Heart left ventricle (tissue), 16 donors: ENCODE measurements at regions not wholly inside any gene's neighbourhood (a gene's known extent, or its start where the extent isn't known, plus 50 kb on each side); places are given as distances from the start of the nearest gene placed in this dataset.

ENCODE experiments used
- ATAC-seq, 4 donors: fragments of 200-7000 bp; cut with Tn5 transposase; one replicate each; pipeline ENCODE4 v1.9.1; 2020 to 2022; ENCODE audit warnings: moderate library complexity in 4 of 4, mild to moderate bottlenecking in 3 of 4, moderate number of reproducible peaks in 1 of 4
- DNase-seq, 5 donors: peaks; one replicate each; pipeline ENCODE4 v3.0.0-alpha.2; 2020
- H3K27ac ChIP-seq, 12 donors: fragments of 200-600 bp; sonication (generic) in 4 of 12; one replicate each; pipeline versions ENCODE4 v1.5.0 to v1.8.0; 2016 to 2022; ENCODE audit warnings: mild to moderate bottlenecking in 2 of 12
- H3K27me3 ChIP-seq, 9 donors: fragments of 200-600 bp; sonication (generic) in 2 of 9; one replicate each; pipeline versions ENCODE4 v1.5.1 to v1.8.0; 2016 to 2022; ENCODE audit warnings: mild to moderate bottlenecking in 3 of 9
- H3K36me3 ChIP-seq, 9 donors: fragments of 200-600 bp; sonication (generic) in 2 of 9; one replicate each; pipeline versions ENCODE4 v1.5.0 to v1.8.0; 2018 to 2022; ENCODE audit warnings: mild to moderate bottlenecking in 2 of 9
- H3K4me1 ChIP-seq, 12 donors: fragments of 200-600 bp; sonication (generic) in 4 of 12; one replicate each; pipeline versions ENCODE4 v1.5.0 to v1.8.0; 2016 to 2022; ENCODE audit warnings: mild to moderate bottlenecking in 3 of 12
- H3K4me3 ChIP-seq, 12 donors: fragments of 200-600 bp; sonication (generic) in 4 of 12; one replicate each; pipeline versions ENCODE4 v1.5.0 to v1.8.0; 2017 to 2022; ENCODE audit warnings: mild to moderate bottlenecking in 9 of 12, moderate library complexity in 4 of 12
- H3K9me3 ChIP-seq, 12 donors: fragments of 200-600 bp; sonication (generic) in 4 of 12; one replicate each; pipeline versions ENCODE4 v1.5.0 to v1.8.0; 2016 to 2022; ENCODE audit warnings: mild to moderate bottlenecking in 1 of 12
- CTCF ChIP-seq, 12 donors: fragments of 200-600 bp; sonication (generic) in 4 of 12; IDR thresholded peaks; one replicate each; pipeline versions ENCODE4 v1.5.0 to v1.8.0; 2018 to 2022; ENCODE audit warnings: antibody characterized with exemption in 12 of 12, mild to moderate bottlenecking in 5 of 12
- POLR2A ChIP-seq, 2 donors: fragments of 450-650 bp; IDR thresholded peaks; one replicate each; pipeline ENCODE4 v1.6.1; 2017; ENCODE audit warnings: antibody characterized with exemption in 2 of 2, mild to moderate bottlenecking in 2 of 2, moderate library complexity in 2 of 2
- WGBS, 4 donors: extraction: QIAGEN DNeasy Blood & Tissue Kit in 2 of 4; methylation state at CpG; one replicate each; pipeline versions ENCODE4 v1.1.5 to v1.1.7; 2013 to 2018; 5-methylcytosine and 5-hydroxymethylcytosine counted together
- intact Hi-C, 10 donors: fragments of 100-400 bp; cut with DNase I; formaldehyde crosslinking; loops; one replicate each; pipeline versions ENCODE4 v1.11.1 to v1.14.2; 2022
- donor health status: ischemic (EF 13 %, LVEDD 7.1; RV severe dilation, severe dysfunction).
- donor health status: healthy with polysubstance abuse.
- donor health status: DM: no; HTN: yes; CAD: no.
- donor health status: DM: no; HTN: no; CAD: no.
- donor health status: ischemic (EF 25% LVEDD 6.9; RV normal size, moderate dysfunction).
- donor health status: ischemic (EF 25% LVEDD 5.7; RV mildly dilated, moderate dysfunction).
- donor health status: healthy.
- donor health status: DM: yes; HTN: yes; CAD: no.
- donor health status: ischemic (EF 35%, LVEDD 5.7; RV mildly dilated, moderate dysfunction).
- donor health status: nonischemic (EF 11% LVEDD 7.7; RV severe dilation, severe dysfunction).
- donor health status: DM: yes; HTN: yes; CAD: no.
- donor health status: PGD.
- donor health status: ischemic (EF 29% LVEDD 5.4; RV normal size, mild dysfunction).
- donor health status: nonischemic (EF 23%, LVEDD 6.1; RV moderate dilation, normal function).

- DNase-seq (no peak), ATAC-seq (no peak)
- Histone ChIP-seq H3K4me3 (no peak overlapping the region), H3K4me1 (peaks cover 0 to 14% (median 3%) of the 10 kb centered on the region in 12 donors), H3K9me3 (peaks cover 0 to 11% (median 0%) of the 10 kb centered on the region in 12 donors), H3K27ac (no peak overlapping the region), H3K36me3 (no peaks in the 10 kb centered on the region), H3K27me3 (no peaks in the 10 kb centered on the region)
- TF ChIP-seq CTCF (IDR thresholded peaks at IDR 0.05): no peak
- TF ChIP-seq POLR2A (IDR thresholded peaks at IDR 0.05): no peak
- 85 to 97% (median 91%) methylated on average over 2 of the region's 2 CpGs for WGBS, 4 donors
- intact Hi-C loops: no loop called here
These were observed 55.7 kb upstream of the ABCC4 start for GRCh38 chr13:95356916-95357315.

- Histone ChIP-seq H3K4me1 (peaks cover 0 to 14% (median 3%) of the 10 kb centered on the region in 12 donors), H3K27me3 (no peaks in the 10 kb centered on the region), H3K9me3 (peaks cover 0 to 12% (median 0%) of the 10 kb centered on the region in 12 donors), H3K36me3 (no peaks in the 10 kb centered on the region), H3K27ac (no peak overlapping the region), H3K4me3 (no peak overlapping the region)
- intact Hi-C loops: no loop called here
- TF ChIP-seq CTCF (IDR thresholded peaks at IDR 0.05) (no peak), POLR2A (IDR thresholded peaks at IDR 0.05) (no peak)
- 76 to 84% (median 80%) methylated on average over 4 of the region's 4 CpGs for WGBS, 4 donors
- DNase-seq: no peak
- ATAC-seq: no peak
These were observed 56.6 kb upstream of the ABCC4 start for GRCh38 chr13:95357875-95358274.

- DNase-seq (no peak), ATAC-seq (no peak)
- no peak overlapping the region for H3K4me3 ChIP-seq
- WGBS, 4 donors: 56 to 65% (median 58%) methylated on average over 3 of the region's 3 CpGs
- no peak for TF ChIP-seq CTCF (IDR thresholded peaks at IDR 0.05)
- no peak for TF ChIP-seq POLR2A (IDR thresholded peaks at IDR 0.05)
- no peaks in the 10 kb centered on the region for H3K27me3 ChIP-seq
- intact Hi-C loops: no loop called here
- H3K4me1 ChIP-seq: peaks cover 0 to 7% (median 0%) of the 10 kb centered on the region in 12 donors
- H3K9me3 ChIP-seq: peaks cover 0 to 20% (median 4%) of the 10 kb centered on the region in 12 donors
- no peaks in the 10 kb centered on the region for H3K36me3 ChIP-seq
- H3K27ac ChIP-seq: no peak overlapping the region
These were observed 58.8 kb upstream of the ABCC4 start for GRCh38 chr13:95360052-95360451.

- no peak for ATAC-seq
- Histone ChIP-seq H3K27ac (no peak overlapping the region), H3K27me3 (no peaks in the 10 kb centered on the region), H3K9me3 (peaks cover 0 to 20% (median 4%) of the 10 kb centered on the region in 12 donors), H3K4me3 (no peak overlapping the region), H3K36me3 (no peaks in the 10 kb centered on the region), H3K4me1 (peaks cover 0 to 2% (median 0%) of the 10 kb centered on the region in 12 donors)
- 73 to 77% (median 76%) methylated on average over 9 of the region's 9 CpGs for WGBS, 4 donors
- TF ChIP-seq POLR2A (IDR thresholded peaks at IDR 0.05): no peak
- no peak for TF ChIP-seq CTCF (IDR thresholded peaks at IDR 0.05)
- DNase-seq: no peak
- intact Hi-C loops: no loop called here
These were observed 59.3 kb upstream of the ABCC4 start for GRCh38 chr13:95360464-95361097.
